HepG2 (cell line): ENCODE measurements at regions not wholly inside any gene's neighbourhood (a gene's known extent, or its start where the extent isn't known, plus 50 kb on each side); places are given as distances from the start of the nearest gene placed in this dataset.

Experiments used
- ATAC-seq: fragments of 200-7000 bp; cut with Tn5 transposase; 3 replicates; pipeline ENCODE4 v1.9.1; 2020; ENCODE audit warnings: mild to moderate bottlenecking, moderate library complexity
- BruUV-seq: library from RNA; stranded (reverse); fragments of 400-500 nt; replicated peaks from 2 replicates; lab custom pipeline; 2021; lab: Mats Ljungman, UMichigan
- CTCF ChIA-PET: fragments of 300-600 bp; formaldehyde crosslinking; extraction: SDS; loops from one replicate; lab custom pipeline; 2021; ENCODE audit warnings: low total read pairs, inconsistent platforms, low intra/inter-chr PET ratio; lab: Yijun Ruan, JAX
- POLR2A ChIA-PET: fragments of 350-600 bp; sonication (Branson Sonifier 250); formaldehyde crosslinking; loops from one replicate; lab custom pipeline; 2020; ENCODE audit warnings: antibody characterized with exemption, inconsistent platforms; lab: Yijun Ruan, JAX
- DNase-seq: peaks from one replicate; pipeline ENCODE4 v3.0.0-alpha.2; 2015; ENCODE audit warnings: low spot score
- FAIRE-seq: peaks from 3 replicates; lab custom pipeline; 2011; peaks lifted over from hg19 to GRCh38; lab: Jason Lieb, UNC
- H2AFZ ChIP-seq: one replicate; pipeline ENCODE4 v1.6.1; 2011; ENCODE audit warnings: low read length, inconsistent platforms
- H3K27ac ChIP-seq: fragments of 300-600 bp; 3 replicates; pipeline ENCODE4 v1.8.0; 2011; ENCODE audit warnings: mixed run types, mild to moderate bottlenecking, mixed read lengths, low read length, inconsistent platforms; ENCODE audit not compliant: insufficient read depth; ENCODE audit errors: extremely low read length
- H3K27me3 ChIP-seq, 2 experiments: fragments of 200-600 bp in 1 of 2; 2 replicates in 1 of 2; 3 replicates in 1 of 2; pipeline versions ENCODE4 v1.6.0 to v1.8.0; 2011; ENCODE audit warnings: low read length in 2 of 2, mild to moderate bottlenecking in 2 of 2, moderate library complexity in 2 of 2, inconsistent platforms in 1 of 2; ENCODE audit not compliant: insufficient read depth in 2 of 2, control insufficient read depth in 1 of 2
- H3K36me3 ChIP-seq, 2 experiments: fragments of 200-600 bp in 1 of 2; replicated peaks in 1 of 2; 2 replicates in 1 of 2; 3 replicates in 1 of 2; pipeline versions ENCODE4 v1.5.1 to v1.8.0; 2011; ENCODE audit warnings: low read length in 2 of 2, inconsistent platforms in 1 of 2; ENCODE audit not compliant: insufficient read depth in 2 of 2, control insufficient read depth in 1 of 2
- H3K4me1 ChIP-seq: 2 replicates; pipeline ENCODE4 v1.5.1; 2012; ENCODE audit warnings: low read length, inconsistent platforms; ENCODE audit not compliant: insufficient read depth
- H3K4me2 ChIP-seq: 2 replicates; pipeline ENCODE4 v1.6.0; 2011; ENCODE audit warnings: low read depth, low read length, inconsistent platforms
- H3K4me3 ChIP-seq, 3 experiments: fragments of 200-600 bp in 1 of 3; sonication (generic), shearing (Covaris generic) in 1 of 3; replicated peaks in 1 of 3; 2 replicates each; pipeline ENCODE4 v1.5.1; 2011 to 2016; ENCODE audit warnings: low read length in 3 of 3, inconsistent platforms in 2 of 3, low read depth in 2 of 3, mild to moderate bottlenecking in 2 of 3, control low read depth in 1 of 3, mixed read lengths in 1 of 3; ENCODE audit not compliant: insufficient read depth in 1 of 3
- H3K79me2 ChIP-seq: one replicate; pipeline ENCODE4 v1.6.1; 2011; ENCODE audit warnings: low read length, inconsistent platforms; ENCODE audit not compliant: insufficient read depth
- H3K9ac ChIP-seq: 2 replicates; pipeline ENCODE4 v1.6.0; 2011; ENCODE audit warnings: mild to moderate bottlenecking, low read depth, low read length, inconsistent platforms; ENCODE audit not compliant: insufficient read depth
- H3K9me3 ChIP-seq: 2 replicates; pipeline ENCODE4 v1.5.1; 2012; ENCODE audit warnings: mild to moderate bottlenecking, low read length
- H4K20me1 ChIP-seq: 2 replicates; pipeline ENCODE4 v1.6.0; 2011; ENCODE audit warnings: inconsistent platforms, mild to moderate bottlenecking, low read length, moderate library complexity; ENCODE audit not compliant: insufficient read depth
- JUNB ChIP-seq: sonication (generic); formaldehyde crosslinking; IDR thresholded peaks from 2 replicates; pipeline ENCODE4 v1.8.0; 2022; ENCODE audit warnings: missing genetic modification reagents, mild to moderate bottlenecking, borderline replicate concordance
- KMT2B ChIP-seq: IDR thresholded peaks from 2 replicates; pipeline ENCODE4 v1.6.1; 2016; ENCODE audit warnings: missing genetic modification reagents, missing compliant biosample characterization
- MTA3 ChIP-seq: sonication (generic); formaldehyde crosslinking; IDR thresholded peaks from 2 replicates; pipeline ENCODE4 v1.4.0; 2020; ENCODE audit warnings: missing genetic modification reagents
- NBN ChIP-seq: fragments of 450-650 bp; conservative IDR thresholded peaks from 2 replicates; pipeline ENCODE4 v1.6.1; 2017
- ZFP82 ChIP-seq: sonication (generic); formaldehyde crosslinking; IDR thresholded peaks from 2 replicates; pipeline ENCODE4 v1.5.1; 2020; ENCODE audit warnings: mild to moderate bottlenecking, missing genetic modification reagents, borderline replicate concordance
- ZFX ChIP-seq: sonication (generic); formaldehyde crosslinking; IDR thresholded peaks from 2 replicates; pipeline ENCODE4 v1.4.0; 2020; ENCODE audit warnings: mild to moderate bottlenecking, low read depth, missing genetic modification reagents, moderate library complexity
- ZFY ChIP-seq: sonication (generic); formaldehyde crosslinking; IDR thresholded peaks from 2 replicates; pipeline ENCODE4 v1.4.0; 2020; ENCODE audit warnings: missing genetic modification reagents
- ZIK1 ChIP-seq: sonication (generic); formaldehyde crosslinking; IDR thresholded peaks from 2 replicates; pipeline ENCODE4 v1.5.0; 2020; ENCODE audit warnings: mild to moderate bottlenecking, low read depth, missing genetic modification reagents, borderline replicate concordance
- ZNF317 ChIP-seq: sonication (generic); formaldehyde crosslinking; IDR thresholded peaks from 2 replicates; pipeline ENCODE4 v1.5.0; 2020; ENCODE audit warnings: mild to moderate bottlenecking, missing genetic modification reagents
- ZNF430 ChIP-seq: sonication (generic); formaldehyde crosslinking; IDR thresholded peaks from 2 replicates; pipeline ENCODE4 v1.9.0; 2021; ENCODE audit warnings: mild to moderate bottlenecking, missing genetic modification reagents
- ZNF572 ChIP-seq: sonication (generic); formaldehyde crosslinking; IDR thresholded peaks from 2 replicates; pipeline ENCODE4 v1.5.1; 2020; ENCODE audit warnings: mild to moderate bottlenecking, missing genetic modification reagents
- ZNF652 ChIP-seq: IDR thresholded peaks from 2 replicates; pipeline ENCODE4 v1.6.1; 2016; ENCODE audit warnings: low read depth, borderline replicate concordance
- WGBS: methylation state at CpG from one replicate; pipeline ENCODE4 v1.1.6; 2017; ENCODE audit warnings: low lambda C conversion rate; 5-methylcytosine and 5-hydroxymethylcytosine counted together
- in situ Hi-C: cut with HindIII; loops from 2 replicates; pipeline ENCODE4 v1.10.0; 2017; ENCODE audit warnings: low pct_unique_long_range_greater_than_20kb; ENCODE audit not compliant: extremely low pct_ligation_motif_present
- intact Hi-C: fragments of 100-400 bp; cut with micrococcal nuclease; formaldehyde crosslinking; loops from one replicate; pipeline ENCODE4 v1.10.0; 2022; ENCODE audit not compliant: unreplicated experiment
- TF ChIP-seq, protein P1 (sequence below): sonication (generic); formaldehyde crosslinking; IDR thresholded peaks from 2 replicates; pipeline ENCODE4 v1.9.0; 2022; ENCODE audit warnings: missing genetic modification reagents, mild to moderate bottlenecking, borderline replicate concordance
- TF ChIP-seq, protein P2 (sequence below): sonication (generic); formaldehyde crosslinking; IDR thresholded peaks from 2 replicates; pipeline ENCODE4 v1.4.0; 2020; ENCODE audit warnings: missing genetic modification reagents

DNA sequence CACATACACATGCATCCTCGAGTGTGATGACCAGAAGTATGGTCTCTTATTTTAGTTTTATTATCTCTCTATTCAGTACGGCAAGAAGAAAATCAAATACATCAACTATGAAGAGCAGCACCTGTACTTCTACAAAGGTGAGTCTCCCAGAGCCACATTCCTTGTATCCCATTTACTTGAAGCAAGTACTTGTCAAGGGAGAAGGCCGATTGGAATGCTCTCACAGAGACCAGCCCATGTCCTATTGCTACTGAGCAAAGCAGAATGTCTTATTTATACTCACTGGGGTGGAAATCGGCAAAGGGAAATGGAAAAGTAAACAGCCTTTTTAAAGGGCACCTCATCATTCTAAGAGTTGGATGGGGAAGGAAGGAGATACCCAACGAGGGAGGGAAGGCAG lies 72.6 kb upstream of the OR5AK2 start:
- DNase-seq (no peak), FAIRE-seq (no peak), ATAC-seq (no peak)
- H3K27me3 ChIP-seq = no peaks in the 10 kb centered on the region; a peak in 1 of 5 replicates
- intact Hi-C loops (no loop called here), in situ Hi-C loops (no loop called here)
- H3K79me2 ChIP-seq = no peaks in the 10 kb centered on the region
- no peak overlapping the region for H3K4me3 ChIP-seq
- CTCF ChIA-PET = no interaction called here
- no peak for TF ChIP-seq ZIK1 (CRISPR knock-in tag)
- TF ChIP-seq KMT2B (CRISPR knock-in tag) = no peak
- TF ChIP-seq ZFY (CRISPR knock-in tag) = no peak
- TF ChIP-seq NBN = no peak
- TF ChIP-seq ZNF430 (CRISPR knock-in tag) = no peak
- TF ChIP-seq ZFX (CRISPR knock-in tag) = no peak
- no peak for TF ChIP-seq ZNF317 (CRISPR knock-in tag)
- TF ChIP-seq JUNB (CRISPR knock-in tag) = no peak
- TF ChIP-seq ZNF652 (CRISPR knock-in tag) = no peak
- TF ChIP-seq, protein P1, sequence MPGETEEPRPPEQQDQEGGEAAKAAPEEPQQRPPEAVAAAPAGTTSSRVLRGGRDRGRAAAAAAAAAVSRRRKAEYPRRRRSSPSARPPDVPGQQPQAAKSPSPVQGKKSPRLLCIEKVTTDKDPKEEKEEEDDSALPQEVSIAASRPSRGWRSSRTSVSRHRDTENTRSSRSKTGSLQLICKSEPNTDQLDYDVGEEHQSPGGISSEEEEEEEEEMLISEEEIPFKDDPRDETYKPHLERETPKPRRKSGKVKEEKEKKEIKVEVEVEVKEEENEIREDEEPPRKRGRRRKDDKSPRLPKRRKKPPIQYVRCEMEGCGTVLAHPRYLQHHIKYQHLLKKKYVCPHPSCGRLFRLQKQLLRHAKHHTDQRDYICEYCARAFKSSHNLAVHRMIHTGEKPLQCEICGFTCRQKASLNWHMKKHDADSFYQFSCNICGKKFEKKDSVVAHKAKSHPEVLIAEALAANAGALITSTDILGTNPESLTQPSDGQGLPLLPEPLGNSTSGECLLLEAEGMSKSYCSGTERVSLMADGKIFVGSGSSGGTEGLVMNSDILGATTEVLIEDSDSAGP (CRISPR knock-in tag) = no peak
- TF ChIP-seq ZNF572 (CRISPR knock-in tag) = no peak
- TF ChIP-seq, protein P2, sequence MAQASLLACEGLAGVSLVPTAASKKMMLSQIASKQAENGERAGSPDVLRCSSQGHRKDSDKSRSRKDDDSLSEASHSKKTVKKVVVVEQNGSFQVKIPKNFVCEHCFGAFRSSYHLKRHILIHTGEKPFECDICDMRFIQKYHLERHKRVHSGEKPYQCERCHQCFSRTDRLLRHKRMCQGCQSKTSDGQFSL (CRISPR knock-in tag) = no peak
- TF ChIP-seq MTA3 = no peak
- no peak for TF ChIP-seq ZFP82 (CRISPR knock-in tag)
- no peaks in the 10 kb centered on the region for H3K4me1 ChIP-seq
- BruUV-seq = no TSS peak
- no peaks in the 10 kb centered on the region for H3K9me3 ChIP-seq
- no peaks in the 10 kb centered on the region for H4K20me1 ChIP-seq
- 11% methylated on average over 5 of the region's 5 CpGs for WGBS
- H3K36me3 ChIP-seq = no peaks in the 10 kb centered on the region
- no peak overlapping the region for H3K27ac ChIP-seq
- POLR2A ChIA-PET = no interaction called here
- no peak overlapping the region for H3K9ac ChIP-seq
- no peak overlapping the region for H3K4me2 ChIP-seq
- no peak overlapping the region for H2AFZ ChIP-seq
